ENCODE measurements at regions not wholly inside any gene's neighbourhood (a gene's known extent, or its start where the extent isn't known, plus 50 kb on each side); places are given as distances from the start of the nearest gene placed in this dataset.

DNA sequence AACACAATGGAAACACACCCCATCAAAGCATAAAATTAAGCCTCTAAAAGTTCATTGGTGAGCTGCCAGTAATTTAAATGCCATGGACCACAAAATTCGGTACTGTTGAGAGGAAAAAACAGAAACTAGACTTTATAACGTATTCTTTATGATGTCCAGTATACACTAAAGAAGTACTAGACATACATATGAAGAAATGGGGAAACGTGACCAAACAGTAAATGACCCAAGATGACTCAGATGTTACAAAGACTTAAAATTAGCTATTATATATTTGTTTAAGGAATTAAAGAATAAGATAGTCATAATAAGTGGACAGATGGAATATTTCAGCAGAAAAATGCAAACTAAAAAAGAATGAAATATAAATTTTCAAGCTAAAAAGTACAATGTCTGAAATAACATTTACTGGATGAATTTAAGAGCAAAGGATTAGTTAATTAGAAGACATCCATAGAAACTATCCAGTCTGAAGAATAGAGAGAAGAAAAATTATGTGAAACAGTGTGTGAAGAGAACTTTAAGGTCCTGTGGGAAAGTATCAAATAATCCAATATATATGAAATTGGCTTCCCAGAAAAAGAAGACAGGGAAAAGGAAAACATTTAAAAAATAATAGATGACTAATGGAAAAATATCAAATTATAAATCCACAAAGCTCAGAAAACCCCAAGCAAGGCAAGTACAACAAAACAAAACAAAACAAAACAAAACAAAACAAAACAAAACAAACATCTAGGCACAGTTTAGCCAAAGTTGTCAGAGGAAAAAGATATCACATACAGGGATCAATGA lies 69.4 kb downstream of the SAMD9 start:
- H3K4me3 ChIP-seq (ENCODE audit: control insufficient read depth, low read depth, low read length): no peak overlapping the region
- TF ChIP-seq, protein P1, sequence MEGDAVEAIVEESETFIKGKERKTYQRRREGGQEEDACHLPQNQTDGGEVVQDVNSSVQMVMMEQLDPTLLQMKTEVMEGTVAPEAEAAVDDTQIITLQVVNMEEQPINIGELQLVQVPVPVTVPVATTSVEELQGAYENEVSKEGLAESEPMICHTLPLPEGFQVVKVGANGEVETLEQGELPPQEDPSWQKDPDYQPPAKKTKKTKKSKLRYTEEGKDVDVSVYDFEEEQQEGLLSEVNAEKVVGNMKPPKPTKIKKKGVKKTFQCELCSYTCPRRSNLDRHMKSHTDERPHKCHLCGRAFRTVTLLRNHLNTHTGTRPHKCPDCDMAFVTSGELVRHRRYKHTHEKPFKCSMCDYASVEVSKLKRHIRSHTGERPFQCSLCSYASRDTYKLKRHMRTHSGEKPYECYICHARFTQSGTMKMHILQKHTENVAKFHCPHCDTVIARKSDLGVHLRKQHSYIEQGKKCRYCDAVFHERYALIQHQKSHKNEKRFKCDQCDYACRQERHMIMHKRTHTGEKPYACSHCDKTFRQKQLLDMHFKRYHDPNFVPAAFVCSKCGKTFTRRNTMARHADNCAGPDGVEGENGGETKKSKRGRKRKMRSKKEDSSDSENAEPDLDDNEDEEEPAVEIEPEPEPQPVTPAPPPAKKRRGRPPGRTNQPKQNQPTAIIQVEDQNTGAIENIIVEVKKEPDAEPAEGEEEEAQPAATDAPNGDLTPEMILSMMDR (IDR thresholded peaks at IDR 0.05; ENCODE audit: control insufficient read depth, insufficient read depth, low read depth, low read length, missing control alignments): no peak
- DNase-seq (ENCODE audit: low read depth): no peak

DNA sequence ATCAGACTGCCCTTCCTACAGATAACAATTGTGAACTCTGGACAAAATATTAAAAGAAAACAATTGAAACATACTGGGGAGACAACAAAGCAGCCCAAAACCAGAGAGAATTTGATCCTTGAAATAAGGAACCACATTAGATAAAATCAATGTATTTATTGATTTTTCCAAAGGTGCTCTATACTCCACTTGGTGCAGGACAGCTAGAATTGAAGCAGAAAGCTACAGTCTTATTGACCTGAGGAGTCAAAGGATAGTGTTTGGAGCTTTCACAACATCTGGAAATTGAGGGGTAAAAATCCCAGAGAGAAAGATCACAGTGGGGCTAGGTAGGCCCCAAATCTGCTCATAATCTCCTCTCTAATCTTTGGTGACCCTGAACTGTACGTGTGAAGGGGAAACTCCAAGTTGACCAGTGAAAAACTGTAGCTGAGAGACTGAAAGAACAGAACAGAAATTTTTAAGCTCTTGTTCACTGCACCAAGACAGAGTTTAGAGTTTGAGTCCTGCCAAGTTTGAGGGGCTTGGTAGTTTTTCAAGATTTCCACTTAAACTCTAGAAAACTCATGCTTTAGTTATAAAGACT lies 70.2 kb downstream of the SAMD9 start:
- no peak for DNase-seq (ENCODE audit: low read depth)
- TF ChIP-seq, protein P1 (IDR thresholded peaks at IDR 0.05; ENCODE audit: control insufficient read depth, insufficient read depth, low read depth, low read length, missing control alignments): no peak
- H3K4me3 ChIP-seq (ENCODE audit: control insufficient read depth, low read depth, low read length): no peak overlapping the region

DNA sequence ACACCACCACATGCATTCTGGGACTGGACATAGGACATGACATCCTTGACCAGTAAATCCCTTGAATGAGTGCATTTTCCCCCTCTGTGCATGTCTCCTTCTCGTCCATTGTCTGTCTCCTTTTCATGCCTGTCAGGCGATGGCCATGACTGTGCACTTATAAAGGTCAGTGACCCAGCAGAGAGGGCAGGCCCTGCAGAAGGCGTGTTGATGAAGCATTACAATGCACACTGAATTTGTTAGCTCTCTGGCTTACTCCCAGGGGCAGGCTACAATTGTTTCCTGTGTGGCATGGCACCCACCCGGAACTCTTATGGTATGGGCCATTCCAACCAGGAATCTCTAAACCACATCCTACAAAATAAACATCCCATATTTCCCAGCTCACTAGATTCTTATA lies 71.1 kb downstream of the SAMD9 start:
- H3K4me3 ChIP-seq (ENCODE audit: control insufficient read depth, low read depth, low read length): no peak overlapping the region
- TF ChIP-seq, protein P1 (IDR thresholded peaks at IDR 0.05; ENCODE audit: control insufficient read depth, insufficient read depth, low read depth, low read length, missing control alignments): no peak
- DNase-seq (ENCODE audit: low read depth): no peak

DNA sequence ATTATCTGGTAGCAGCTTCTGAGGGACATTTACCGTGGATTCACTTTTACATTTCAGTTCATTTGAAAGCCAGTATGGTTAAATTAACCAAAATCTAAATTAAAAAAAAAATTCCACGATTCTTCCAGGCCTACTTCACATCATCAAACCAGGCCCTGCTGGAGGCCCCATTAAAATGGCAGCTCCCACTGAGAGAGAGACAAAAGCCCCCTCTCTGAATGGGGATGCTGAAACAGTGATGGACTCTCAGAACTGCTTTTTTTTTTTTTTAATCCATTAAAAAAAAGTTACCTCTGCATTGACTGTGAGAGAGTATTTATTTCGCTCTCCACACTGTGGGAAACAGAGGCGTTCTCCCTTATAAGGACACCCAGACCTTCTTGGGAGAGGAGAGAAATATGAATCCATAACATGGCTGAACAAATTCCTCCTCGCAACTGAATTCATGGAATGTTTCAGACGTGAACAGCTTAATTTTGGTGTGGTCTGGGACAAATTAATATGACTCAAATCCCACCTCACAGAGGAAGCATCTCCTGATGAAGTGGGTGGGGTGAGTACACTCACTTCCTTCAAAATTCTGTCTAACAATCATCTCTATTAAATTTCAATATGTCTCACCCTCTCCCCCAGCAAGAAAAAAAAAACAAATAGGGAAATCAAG lies 73.5 kb downstream of the SAMD9 start:
- H3K4me3 ChIP-seq (ENCODE audit: control insufficient read depth, low read depth, low read length): no peak overlapping the region
- DNase-seq (ENCODE audit: low read depth): peak; percentile 68
- TF ChIP-seq, protein P1 (IDR thresholded peaks at IDR 0.05; ENCODE audit: control insufficient read depth, insufficient read depth, low read depth, low read length, missing control alignments): no peak

DNA sequence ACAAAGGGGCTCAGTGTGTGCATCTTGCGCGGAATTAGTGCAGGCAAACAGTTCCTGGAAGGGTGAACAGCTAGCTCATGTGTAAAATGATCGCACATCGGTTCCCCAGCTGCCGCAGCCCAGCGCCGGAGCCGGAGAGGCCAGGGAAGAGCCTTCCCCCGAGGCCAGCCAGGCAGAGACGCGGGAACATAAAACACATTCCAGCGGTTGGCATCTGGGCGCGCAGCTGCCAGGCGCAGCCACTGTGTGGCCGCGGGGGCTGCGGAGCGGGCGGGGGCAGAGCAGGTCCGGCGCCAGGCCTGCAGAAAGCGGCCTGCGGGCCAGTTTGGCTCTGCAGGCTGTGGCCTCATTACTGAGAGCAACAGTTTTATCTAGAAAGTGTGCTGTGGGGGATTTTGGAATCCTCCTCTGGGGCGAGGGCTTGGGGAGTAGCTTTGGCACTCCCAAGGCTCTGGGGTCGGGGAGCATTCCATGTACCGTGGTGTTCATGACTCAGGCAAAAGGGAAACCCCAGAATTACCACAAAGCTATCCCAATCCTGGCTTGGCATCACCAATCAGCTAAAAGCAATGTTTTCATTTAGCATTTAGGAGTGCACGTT lies 74.3 kb downstream of the SAMD9 start:
- DNase-seq (ENCODE audit: low read depth): peak; percentile 74
- peak overlapping the region; percentile 29 for H3K4me3 ChIP-seq (ENCODE audit: control insufficient read depth, low read depth, low read length)

DNA sequence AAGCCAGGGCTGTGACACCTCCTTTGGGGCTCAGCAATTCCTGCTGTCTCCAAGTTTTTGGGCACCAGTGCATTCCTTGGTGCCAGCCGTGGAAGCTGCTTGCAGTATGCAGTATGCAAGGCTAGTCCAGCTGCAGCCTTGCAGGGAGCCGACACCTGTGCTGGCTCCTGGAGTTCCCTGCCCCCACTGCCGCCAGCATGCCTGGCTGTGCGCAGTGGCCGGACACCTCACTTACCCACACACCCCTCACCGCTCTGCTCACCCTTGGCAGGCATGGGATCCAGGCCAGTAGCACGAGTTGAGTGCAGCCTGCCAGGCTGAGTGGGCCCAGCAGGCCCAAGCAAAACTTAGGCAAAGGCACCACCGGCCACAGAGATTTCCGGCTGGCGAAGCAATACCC lies 77.4 kb downstream of the SAMD9 start:
- DNase-seq (ENCODE audit: low read depth): no peak
- H3K4me3 ChIP-seq (ENCODE audit: control insufficient read depth, low read depth, low read length): no peak overlapping the region
- TF ChIP-seq, protein P1 (IDR thresholded peaks at IDR 0.05; ENCODE audit: control insufficient read depth, insufficient read depth, low read depth, low read length, missing control alignments): no peak

More for the DNA sequence above, 74.3 kb downstream of the SAMD9 start:
- TF ChIP-seq, protein P1 (IDR thresholded peaks at IDR 0.05; ENCODE audit: control insufficient read depth, insufficient read depth, low read depth, low read length, missing control alignments): no peak
